IPS-20b (cell line): ENCODE measurements at regions not wholly inside any gene's neighbourhood (a gene's known extent, or its start where the extent isn't known, plus 50 kb on each side); places are given as distances from the start of the nearest gene placed in this dataset.

Experiments
- H3K27ac ChIP-seq: one replicate; pipeline ENCODE4 v1.5.1; 2013; ENCODE audit warnings: low read length
- H3K27me3 ChIP-seq: 2 replicates; pipeline ENCODE4 v1.6.1; 2013; ENCODE audit warnings: mild to moderate bottlenecking, low read length, inconsistent platforms; ENCODE audit not compliant: insufficient read depth
- H3K36me3 ChIP-seq: 2 replicates; pipeline ENCODE4 v1.6.1; 2013; ENCODE audit warnings: low read depth, mild to moderate bottlenecking, inconsistent platforms, low read length, moderate library complexity; ENCODE audit not compliant: insufficient read depth
- H3K4me1 ChIP-seq: 2 replicates; pipeline ENCODE4 v1.6.1; 2013; ENCODE audit warnings: mild to moderate bottlenecking, control low read depth, inconsistent platforms, low read length, moderate library complexity; ENCODE audit not compliant: insufficient read depth
- H3K4me3 ChIP-seq: 2 replicates; pipeline ENCODE4 v1.5.1; 2013; ENCODE audit warnings: mild to moderate bottlenecking, low read length, inconsistent platforms
- H3K9ac ChIP-seq: 2 replicates; pipeline ENCODE4 v1.6.1; 2013; ENCODE audit warnings: low read depth, mild to moderate bottlenecking, inconsistent platforms, low read length, moderate library complexity
- H3K9me3 ChIP-seq: 2 replicates; pipeline ENCODE4 v1.6.1; 2013; ENCODE audit warnings: mild to moderate bottlenecking, low read depth, low read length, inconsistent platforms; ENCODE audit not compliant: insufficient read depth

- H3K9me3 ChIP-seq, result peaks cover 37% of the 10 kb centered on the region
- H3K36me3 ChIP-seq, result no peaks in the 10 kb centered on the region
- H3K4me3 ChIP-seq, result no peak overlapping the region
- H3K27me3 ChIP-seq, result no peaks in the 10 kb centered on the region
- H3K27ac ChIP-seq, result no peak overlapping the region
- H3K4me1 ChIP-seq, result peaks cover 5% of the 10 kb centered on the region; the same call in 1 of the 2 replicates
- H3K9ac ChIP-seq, result no peak overlapping the region
These were observed 953.9 kb upstream of the GOT2 start for GRCh38 chr16:59688006-59688405.

GRCh38 chr16:59686405-59686804, 952.3 kb upstream of the GOT2 start:
- Histone ChIP-seq H3K9ac (no peak overlapping the region), H3K4me1 (peaks cover 5% of the 10 kb centered on the region; the same call in 1 of the 2 replicates), H3K9me3 (peaks cover 37% of the 10 kb centered on the region), H3K27ac (no peak overlapping the region), H3K27me3 (no peaks in the 10 kb centered on the region), H3K36me3 (no peaks in the 10 kb centered on the region), H3K4me3 (peak overlapping the region; percentile 18; the same call in 1 of the 2 replicates)

- no peaks in the 10 kb centered on the region for H3K36me3 ChIP-seq
These were observed 950.8 kb upstream of the GOT2 start for GRCh38 chr16:59684911-59685310.

GRCh38 chr16:59683709-59684108, 949.6 kb upstream of the GOT2 start:
- Histone ChIP-seq H3K36me3 (no peaks in the 10 kb centered on the region), H3K27me3 (no peaks in the 10 kb centered on the region), H3K27ac (no peak overlapping the region), H3K4me1 (peaks cover 5% of the 10 kb centered on the region; the same call in 1 of the 2 replicates), H3K9ac (no peak overlapping the region), H3K9me3 (peaks cover 37% of the 10 kb centered on the region), H3K4me3 (no peak overlapping the region)

More at GRCh38 chr16:59684911-59685310, 950.8 kb upstream of the GOT2 start:
- peaks cover 37% of the 10 kb centered on the region for H3K9me3 ChIP-seq
- H3K9ac ChIP-seq, result no peak overlapping the region
- peaks cover 5% of the 10 kb centered on the region; the same call in 1 of the 2 replicates for H3K4me1 ChIP-seq
- H3K4me3 ChIP-seq, result no peak overlapping the region
- H3K27me3 ChIP-seq, result no peaks in the 10 kb centered on the region
- no peak overlapping the region for H3K27ac ChIP-seq

GRCh38 chr16:59665618-59666220, 931.6 kb upstream of the GOT2 start:
- Histone ChIP-seq H3K36me3 (no peaks in the 10 kb centered on the region), H3K4me3 (no peak overlapping the region), H3K9me3 (peaks cover 6% of the 10 kb centered on the region), H3K27me3 (no peaks in the 10 kb centered on the region), H3K27ac (no peak overlapping the region), H3K4me1 (no peaks in the 10 kb centered on the region), H3K9ac (no peak overlapping the region)

- no peaks in the 10 kb centered on the region for H3K36me3 ChIP-seq
- no peak overlapping the region for H3K27ac ChIP-seq
- H3K27me3 ChIP-seq, result no peaks in the 10 kb centered on the region
- H3K9me3 ChIP-seq, result no peaks in the 10 kb centered on the region
- H3K9ac ChIP-seq, result no peak overlapping the region
- no peaks in the 10 kb centered on the region for H3K4me1 ChIP-seq
- H3K4me3 ChIP-seq, result no peak overlapping the region
These were observed 924.5 kb upstream of the GOT2 start for GRCh38 chr16:59658572-59658971.

GRCh38 chr16:59655031-59655430, 920.9 kb upstream of the GOT2 start:
- Histone ChIP-seq H3K27me3 (no peaks in the 10 kb centered on the region), H3K36me3 (no peaks in the 10 kb centered on the region), H3K9me3 (no peaks in the 10 kb centered on the region), H3K4me3 (no peak overlapping the region), H3K4me1 (no peaks in the 10 kb centered on the region), H3K9ac (no peak overlapping the region), H3K27ac (no peak overlapping the region)

GRCh38 chr16:59654455-59654854, 920.3 kb upstream of the GOT2 start:
- H3K4me3 ChIP-seq, result no peak overlapping the region
- H3K9me3 ChIP-seq, result no peaks in the 10 kb centered on the region
- H3K4me1 ChIP-seq, result no peaks in the 10 kb centered on the region
- H3K27ac ChIP-seq, result no peak overlapping the region
- H3K27me3 ChIP-seq, result no peaks in the 10 kb centered on the region
- H3K9ac ChIP-seq, result no peak overlapping the region
- no peaks in the 10 kb centered on the region for H3K36me3 ChIP-seq

GRCh38 chr16:59651662-59652061, 917.5 kb upstream of the GOT2 start:
- Histone ChIP-seq H3K27me3 (no peaks in the 10 kb centered on the region), H3K4me3 (no peak overlapping the region), H3K27ac (no peak overlapping the region), H3K4me1 (no peaks in the 10 kb centered on the region), H3K36me3 (no peaks in the 10 kb centered on the region), H3K9me3 (peaks cover 5% of the 10 kb centered on the region; the same call in 1 of the 2 replicates), H3K9ac (no peak overlapping the region)

GRCh38 chr16:59645194-59645593, 911.1 kb upstream of the GOT2 start:
- H3K4me3 ChIP-seq, result no peak overlapping the region
- H3K9me3 ChIP-seq, result peaks cover 15% of the 10 kb centered on the region
- H3K36me3 ChIP-seq, result no peaks in the 10 kb centered on the region
- H3K4me1 ChIP-seq, result no peaks in the 10 kb centered on the region
- no peaks in the 10 kb centered on the region for H3K27me3 ChIP-seq
- H3K27ac ChIP-seq, result no peak overlapping the region
- H3K9ac ChIP-seq, result no peak overlapping the region

GRCh38 chr16:59635674-59636073, 901.6 kb upstream of the GOT2 start:
- Histone ChIP-seq H3K27me3 (no peaks in the 10 kb centered on the region), H3K4me1 (peaks cover 3% of the 10 kb centered on the region; the same call in 1 of the 2 replicates), H3K9ac (no peak overlapping the region), H3K27ac (no peak overlapping the region), H3K9me3 (peaks cover 11% of the 10 kb centered on the region; the same call in 1 of the 2 replicates), H3K36me3 (no peaks in the 10 kb centered on the region), H3K4me3 (no peak overlapping the region)

- peaks cover 3% of the 10 kb centered on the region; the same call in 1 of the 2 replicates for H3K4me1 ChIP-seq
- H3K9ac ChIP-seq, result no peak overlapping the region
- no peak overlapping the region for H3K27ac ChIP-seq
- peaks cover 11% of the 10 kb centered on the region; the same call in 1 of the 2 replicates for H3K9me3 ChIP-seq
- H3K27me3 ChIP-seq, result no peaks in the 10 kb centered on the region
- H3K36me3 ChIP-seq, result no peaks in the 10 kb centered on the region
- H3K4me3 ChIP-seq, result no peak overlapping the region
These were observed 900.8 kb upstream of the GOT2 start for GRCh38 chr16:59634951-59635350.
